Dendritic cell treated with granulocyte-macrophage colony-stimulating factor and Interleukin-4, amounts not matched to agents 40 ng/mL and 50 ng/mL, for 4 days (primary cell): ENCODE measurements at regions not wholly inside any gene's neighbourhood (a gene's known extent, or its start where the extent isn't known, plus 50 kb on each side); places are given as distances from the start of the nearest gene placed in this dataset.

Source experiments
- H3K27ac Mint-ChIP-seq: one replicate; pipeline ENCODE4 v1.8.0; 2022; ENCODE audit warnings: mild to moderate bottlenecking, mixed read lengths
- H3K27me3 Mint-ChIP-seq: one replicate; pipeline ENCODE4 v1.8.0; 2022; ENCODE audit warnings: mild to moderate bottlenecking, mixed read lengths
- H3K36me3 Mint-ChIP-seq: one replicate; pipeline ENCODE4 v1.8.0; 2022; ENCODE audit warnings: low read depth, mixed read lengths
- H3K4me1 Mint-ChIP-seq: one replicate; pipeline ENCODE4 v1.8.0; 2022; ENCODE audit warnings: low read depth, mixed read lengths
- H3K4me3 Mint-ChIP-seq: one replicate; pipeline ENCODE4 v1.8.0; 2022; ENCODE audit warnings: mild to moderate bottlenecking, moderate library complexity, mixed read lengths
- H3K9me3 Mint-ChIP-seq: one replicate; pipeline ENCODE4 v1.8.0; 2022; ENCODE audit warnings: mixed read lengths
- intact Hi-C: fragments of 100-400 bp; cut with micrococcal nuclease; formaldehyde crosslinking; loops from one replicate; pipeline ENCODE4 v1.15.0; 2022

GRCh38 chr18:6646801-6647200 lies 82.7 kb upstream of the ARHGAP28 start:
- H3K27me3 Mint-ChIP-seq: no peaks in the 10 kb centered on the region
- H3K4me3 Mint-ChIP-seq: no peak overlapping the region
- intact Hi-C loops: no loop called here
- H3K27ac Mint-ChIP-seq: no peak overlapping the region
- H3K36me3 Mint-ChIP-seq: no peaks in the 10 kb centered on the region
- peaks cover 30% of the 10 kb centered on the region for H3K9me3 Mint-ChIP-seq
- no peaks in the 10 kb centered on the region for H3K4me1 Mint-ChIP-seq

- no peaks in the 10 kb centered on the region for H3K4me1 Mint-ChIP-seq
- H3K36me3 Mint-ChIP-seq: no peaks in the 10 kb centered on the region
- H3K9me3 Mint-ChIP-seq: peaks cover 45% of the 10 kb centered on the region
- H3K27me3 Mint-ChIP-seq: no peaks in the 10 kb centered on the region
- intact Hi-C loops: no loop called here
- H3K4me3 Mint-ChIP-seq: no peak overlapping the region
- H3K27ac Mint-ChIP-seq: no peak overlapping the region
Observed at GRCh38 chr18:6648581-6648980, 80.9 kb upstream of the ARHGAP28 start.

GRCh38 chr18:6649421-6650126 lies 79.9 kb upstream of the ARHGAP28 start:
- H3K27ac Mint-ChIP-seq: no peak overlapping the region
- H3K27me3 Mint-ChIP-seq: no peaks in the 10 kb centered on the region
- H3K9me3 Mint-ChIP-seq: peaks cover 54% of the 10 kb centered on the region
- H3K36me3 Mint-ChIP-seq: no peaks in the 10 kb centered on the region
- H3K4me1 Mint-ChIP-seq: no peaks in the 10 kb centered on the region
- H3K4me3 Mint-ChIP-seq: no peak overlapping the region
- intact Hi-C loops: no loop called here

- Mint-ChIP-seq H3K4me3 (no peak overlapping the region), H3K27me3 (no peaks in the 10 kb centered on the region), H3K36me3 (no peaks in the 10 kb centered on the region), H3K9me3 (peaks cover 55% of the 10 kb centered on the region), H3K27ac (no peak overlapping the region), H3K4me1 (no peaks in the 10 kb centered on the region)
- intact Hi-C loops: no loop called here
Observed at GRCh38 chr18:6650127-6650507, 79.4 kb upstream of the ARHGAP28 start.

- Mint-ChIP-seq H3K27me3 (no peaks in the 10 kb centered on the region), H3K9me3 (peaks cover 58% of the 10 kb centered on the region), H3K36me3 (no peaks in the 10 kb centered on the region), H3K4me1 (no peaks in the 10 kb centered on the region), H3K27ac (no peak overlapping the region), H3K4me3 (no peak overlapping the region)
- intact Hi-C loops: no loop called here
Observed at GRCh38 chr18:6650747-6651146, 78.8 kb upstream of the ARHGAP28 start.

- Mint-ChIP-seq H3K9me3 (peaks cover 49% of the 10 kb centered on the region), H3K4me1 (no peaks in the 10 kb centered on the region), H3K4me3 (no peak overlapping the region), H3K27me3 (no peaks in the 10 kb centered on the region), H3K27ac (no peak overlapping the region), H3K36me3 (no peaks in the 10 kb centered on the region)
- intact Hi-C loops: no loop called here
Observed at GRCh38 chr18:6652098-6652497, 77.4 kb upstream of the ARHGAP28 start.

GRCh38 chr18:6653880-6654279 lies 75.6 kb upstream of the ARHGAP28 start:
- intact Hi-C loops: no loop called here
- no peaks in the 10 kb centered on the region for H3K4me1 Mint-ChIP-seq
- H3K36me3 Mint-ChIP-seq: no peaks in the 10 kb centered on the region
- no peaks in the 10 kb centered on the region for H3K27me3 Mint-ChIP-seq
- H3K27ac Mint-ChIP-seq: no peak overlapping the region
- H3K9me3 Mint-ChIP-seq: peaks cover 48% of the 10 kb centered on the region
- no peak overlapping the region for H3K4me3 Mint-ChIP-seq

GRCh38 chr18:6659963-6660725 lies 69.4 kb upstream of the ARHGAP28 start:
- intact Hi-C loops: no loop called here
- no peaks in the 10 kb centered on the region for H3K36me3 Mint-ChIP-seq
- no peaks in the 10 kb centered on the region for H3K4me1 Mint-ChIP-seq
- H3K27me3 Mint-ChIP-seq: no peaks in the 10 kb centered on the region
- no peak overlapping the region for H3K4me3 Mint-ChIP-seq
- H3K27ac Mint-ChIP-seq: no peak overlapping the region
- H3K9me3 Mint-ChIP-seq: peaks cover 20% of the 10 kb centered on the region

GRCh38 chr18:6661692-6662415 lies 67.7 kb upstream of the ARHGAP28 start:
- intact Hi-C loops: no loop called here
- Mint-ChIP-seq H3K4me3 (no peak overlapping the region), H3K4me1 (no peaks in the 10 kb centered on the region), H3K27me3 (no peaks in the 10 kb centered on the region), H3K27ac (no peak overlapping the region), H3K9me3 (peaks cover 9% of the 10 kb centered on the region), H3K36me3 (no peaks in the 10 kb centered on the region)

GRCh38 chr18:6666012-6666685 lies 63.4 kb upstream of the ARHGAP28 start:
- H3K36me3 Mint-ChIP-seq: no peaks in the 10 kb centered on the region
- no peak overlapping the region for H3K4me3 Mint-ChIP-seq
- no peaks in the 10 kb centered on the region for H3K4me1 Mint-ChIP-seq
- no peaks in the 10 kb centered on the region for H3K27me3 Mint-ChIP-seq
- no peaks in the 10 kb centered on the region for H3K9me3 Mint-ChIP-seq
- H3K27ac Mint-ChIP-seq: no peak overlapping the region
- intact Hi-C loops: no loop called here

- H3K27ac Mint-ChIP-seq: no peak overlapping the region
- no peaks in the 10 kb centered on the region for H3K9me3 Mint-ChIP-seq
- intact Hi-C loops: no loop called here
- H3K27me3 Mint-ChIP-seq: no peaks in the 10 kb centered on the region
- H3K36me3 Mint-ChIP-seq: no peaks in the 10 kb centered on the region
- H3K4me3 Mint-ChIP-seq: no peak overlapping the region
- H3K4me1 Mint-ChIP-seq: no peaks in the 10 kb centered on the region
Observed at GRCh38 chr18:6668836-6669235, 60.7 kb upstream of the ARHGAP28 start.

GRCh38 chr18:6672821-6673308 lies 56.7 kb upstream of the ARHGAP28 start:
- Mint-ChIP-seq H3K36me3 (no peaks in the 10 kb centered on the region), H3K4me3 (no peak overlapping the region), H3K4me1 (no peaks in the 10 kb centered on the region), H3K9me3 (no peaks in the 10 kb centered on the region), H3K27ac (no peak overlapping the region), H3K27me3 (no peaks in the 10 kb centered on the region)
- intact Hi-C loops: no loop called here

- Mint-ChIP-seq H3K4me1 (no peaks in the 10 kb centered on the region), H3K9me3 (no peaks in the 10 kb centered on the region), H3K36me3 (no peaks in the 10 kb centered on the region), H3K27ac (no peak overlapping the region), H3K27me3 (no peaks in the 10 kb centered on the region), H3K4me3 (no peak overlapping the region)
- intact Hi-C loops: no loop called here
Observed at GRCh38 chr18:6677086-6677485, 52.4 kb upstream of the ARHGAP28 start.

GRCh38 chr18:6679201-6679600 lies 50.3 kb upstream of the ARHGAP28 start:
- intact Hi-C loops: no loop called here
- H3K27me3 Mint-ChIP-seq: no peaks in the 10 kb centered on the region
- H3K9me3 Mint-ChIP-seq: no peaks in the 10 kb centered on the region
- H3K27ac Mint-ChIP-seq: no peak overlapping the region
- H3K36me3 Mint-ChIP-seq: no peaks in the 10 kb centered on the region
- H3K4me3 Mint-ChIP-seq: no peak overlapping the region
- H3K4me1 Mint-ChIP-seq: no peaks in the 10 kb centered on the region
